COLO829 (cell line): ENCODE measurements at regions not wholly inside any gene's neighbourhood (a gene's known extent, or its start where the extent isn't known, plus 50 kb on each side); places are given as distances from the start of the nearest gene placed in this dataset.

Experiments
- DNase-seq: peaks from one replicate; pipeline ENCODE4 v3.0.0; 2012; ENCODE audit warnings: low spot score

- DNase-seq, result no peak
These were observed 400.5 kb downstream of the RAPGEF2 start for GRCh38 chr4:159503236-159504008.

GRCh38 chr4:159504684-159505083 is 401.8 kb downstream of the RAPGEF2 start:
- DNase-seq, result no peak

GRCh38 chr4:159505266-159505975 is 402.5 kb downstream of the RAPGEF2 start:
- DNase-seq, result no peak

- no peak for DNase-seq
These were observed 404.1 kb downstream of the RAPGEF2 start for GRCh38 chr4:159506801-159507517.

- no peak for DNase-seq
These were observed 406.1 kb downstream of the RAPGEF2 start for GRCh38 chr4:159508917-159509500.

- DNase-seq, result no peak
These were observed 409.5 kb downstream of the RAPGEF2 start for GRCh38 chr4:159512348-159512747.

GRCh38 chr4:159515314-159516025 is 412.6 kb downstream of the RAPGEF2 start:
- no peak for DNase-seq

GRCh38 chr4:159516556-159517140 is 413.8 kb downstream of the RAPGEF2 start:
- DNase-seq, result no peak

- DNase-seq, result no peak
These were observed 417.2 kb downstream of the RAPGEF2 start for GRCh38 chr4:159520074-159520473.

- DNase-seq, result no peak
These were observed 423.3 kb downstream of the RAPGEF2 start for GRCh38 chr4:159526172-159526571.

GRCh38 chr4:159534655-159535054 is 431.8 kb downstream of the RAPGEF2 start:
- DNase-seq, result no peak

- DNase-seq, result no peak
These were observed 435.7 kb downstream of the RAPGEF2 start for GRCh38 chr4:159538556-159538955.

- no peak for DNase-seq
These were observed 437.2 kb downstream of the RAPGEF2 start for GRCh38 chr4:159540038-159540437.

GRCh38 chr4:159540501-159540900 is 437.6 kb downstream of the RAPGEF2 start:
- no peak for DNase-seq

- DNase-seq, result no peak
These were observed 438.3 kb downstream of the RAPGEF2 start for GRCh38 chr4:159541143-159541542.

- no peak for DNase-seq
These were observed 439.4 kb downstream of the RAPGEF2 start for GRCh38 chr4:159542296-159542695.

GRCh38 chr4:159543831-159544230 is 441.0 kb downstream of the RAPGEF2 start:
- DNase-seq, result no peak

- no peak for DNase-seq
These were observed 442.7 kb downstream of the RAPGEF2 start for GRCh38 chr4:159545556-159545955.

- no peak for DNase-seq
These were observed 444.9 kb downstream of the RAPGEF2 start for GRCh38 chr4:159547645-159548308.

GRCh38 chr4:159549098-159549518 is 446.2 kb downstream of the RAPGEF2 start:
- DNase-seq, result peak; percentile 52

GRCh38 chr4:159551281-159551680 is 448.4 kb downstream of the RAPGEF2 start:
- no peak for DNase-seq
